Activated T-helper 1 cell treated with anti-CD3 and anti-CD28 coated beads, Interleukin-12 subunit alpha, Interleukin-12 subunit beta, Interleukin-2, Interleukin-4 antibody, amounts not matched to agents 30 ng/mL and 10 ng/mL and 1 ng/mL, durations not matched to agents 14 hours and 24 hours and 36 hours (primary cell): ENCODE measurements at regions not wholly inside any gene's neighbourhood (a gene's known extent, or its start where the extent isn't known, plus 50 kb on each side); places are given as distances from the start of the nearest gene placed in this dataset.

ENCODE experiments used
- DNase-seq: peaks from one replicate; pipeline ENCODE4 v3.0.0; 2021; ENCODE audit warnings: low spot score
- H3K27ac Mint-ChIP-seq: one replicate; pipeline ENCODE4 v1.8.0; 2021; ENCODE audit warnings: mild to moderate bottlenecking, mixed read lengths
- H3K27me3 Mint-ChIP-seq: one replicate; pipeline ENCODE4 v1.8.0; 2022; ENCODE audit warnings: mild to moderate bottlenecking, moderate library complexity, mixed read lengths; ENCODE audit not compliant: insufficient read depth
- H3K36me3 Mint-ChIP-seq: one replicate; pipeline ENCODE4 v1.8.0; 2021; ENCODE audit warnings: low read depth, mixed read lengths
- H3K4me1 Mint-ChIP-seq: one replicate; pipeline ENCODE4 v1.8.0; 2021; ENCODE audit warnings: low read depth, mixed read lengths
- H3K4me3 Mint-ChIP-seq: one replicate; pipeline ENCODE4 v1.8.0; 2021; ENCODE audit warnings: mild to moderate bottlenecking, moderate library complexity, mixed read lengths
- H3K9me3 Mint-ChIP-seq: one replicate; pipeline ENCODE4 v1.8.0; 2021; ENCODE audit warnings: mixed read lengths
- intact Hi-C: fragments of 100-400 bp; cut with micrococcal nuclease; formaldehyde crosslinking; loops from one replicate; pipeline ENCODE4 v1.15.1; 2024

DNA sequence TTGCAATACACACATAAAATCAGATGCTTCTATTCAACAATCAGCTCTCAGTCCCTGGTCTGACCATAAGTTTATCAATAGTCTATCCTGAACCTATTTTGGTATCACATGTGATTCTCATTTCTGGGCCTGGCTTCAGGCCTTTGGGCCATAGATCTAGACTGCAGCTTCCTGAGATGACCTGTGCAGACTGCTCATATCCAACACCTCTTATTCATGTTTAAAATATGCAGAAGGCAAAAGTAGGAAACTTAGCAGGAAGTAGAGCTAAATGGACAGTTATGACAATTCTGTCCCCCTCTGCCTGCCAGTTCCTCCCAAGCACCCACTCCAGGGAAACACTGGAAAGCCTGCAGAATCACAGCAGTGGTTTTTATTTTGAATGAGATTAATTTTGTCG lies 53.3 kb downstream of the C7orf25 start:
- Mint-ChIP-seq H3K4me3 (no peak overlapping the region), H3K27me3 (peaks cover 41% of the 10 kb centered on the region), H3K4me1 (peaks cover 11% of the 10 kb centered on the region), H3K27ac (no peak overlapping the region), H3K36me3 (peaks cover 2% of the 10 kb centered on the region), H3K9me3 (peaks cover 20% of the 10 kb centered on the region)
- no peak for DNase-seq
- intact Hi-C loops: no loop called here

DNA sequence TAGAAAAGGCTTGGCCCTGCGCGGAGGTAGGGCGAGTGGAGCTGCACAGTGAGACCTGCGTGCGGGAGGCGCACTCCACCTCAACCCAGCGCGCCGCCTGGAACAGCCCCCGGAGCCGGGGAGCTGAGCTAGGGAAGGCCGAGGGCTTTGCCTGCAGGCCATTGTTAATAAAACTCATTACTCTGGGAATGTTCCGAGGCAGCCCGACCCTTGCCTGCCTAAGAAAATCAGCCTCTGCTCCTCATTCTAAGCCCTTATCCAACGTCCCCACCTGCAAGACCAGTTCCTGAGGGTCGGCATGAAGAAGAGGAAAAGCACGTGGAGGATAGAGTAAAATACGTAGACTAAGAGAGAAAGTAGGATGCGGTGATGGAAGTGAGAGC lies 55.3 kb downstream of the C7orf25 start:
- Mint-ChIP-seq H3K9me3 (peaks cover 8% of the 10 kb centered on the region), H3K4me1 (peaks cover 11% of the 10 kb centered on the region), H3K36me3 (no peaks in the 10 kb centered on the region), H3K4me3 (peak overlapping the region; percentile 76), H3K27ac (peak overlapping the region; percentile 59), H3K27me3 (peaks cover 44% of the 10 kb centered on the region)
- intact Hi-C loops: no loop called here
- DNase-seq: no peak

DNA sequence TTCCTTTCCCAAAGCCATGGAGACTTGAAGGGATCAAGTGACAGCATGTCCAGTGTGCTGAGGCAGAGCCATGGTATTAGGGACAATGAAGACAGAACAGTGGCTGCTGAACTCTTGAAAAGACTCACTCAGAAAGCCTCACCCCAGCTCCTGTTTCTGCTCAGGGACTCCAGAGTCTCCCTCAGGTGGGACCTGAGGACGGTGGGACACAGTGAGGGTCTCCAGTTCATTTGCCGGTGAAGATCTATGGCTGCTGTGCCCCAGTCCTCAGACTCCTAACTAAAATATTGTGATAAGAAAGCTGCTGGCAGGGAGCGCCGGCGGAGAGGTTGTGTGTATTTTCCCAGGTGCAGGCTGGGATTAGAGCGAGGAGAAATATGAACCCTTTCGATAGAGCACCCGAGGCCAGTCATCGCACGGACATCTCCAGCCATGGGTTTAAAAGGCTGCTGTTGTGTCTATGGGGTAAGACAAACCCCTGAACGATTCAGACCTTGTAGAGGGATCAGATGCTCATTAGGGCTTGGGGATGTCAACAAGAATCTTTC lies 57.2 kb downstream of the C7orf25 start:
- H3K36me3 Mint-ChIP-seq: no peaks in the 10 kb centered on the region
- H3K27me3 Mint-ChIP-seq: peaks cover 36% of the 10 kb centered on the region
- H3K9me3 Mint-ChIP-seq: no peaks in the 10 kb centered on the region
- H3K4me3 Mint-ChIP-seq: no peak overlapping the region
- peaks cover 11% of the 10 kb centered on the region for H3K4me1 Mint-ChIP-seq
- intact Hi-C loops: no loop called here
- no peak for DNase-seq
- H3K27ac Mint-ChIP-seq: no peak overlapping the region

DNA sequence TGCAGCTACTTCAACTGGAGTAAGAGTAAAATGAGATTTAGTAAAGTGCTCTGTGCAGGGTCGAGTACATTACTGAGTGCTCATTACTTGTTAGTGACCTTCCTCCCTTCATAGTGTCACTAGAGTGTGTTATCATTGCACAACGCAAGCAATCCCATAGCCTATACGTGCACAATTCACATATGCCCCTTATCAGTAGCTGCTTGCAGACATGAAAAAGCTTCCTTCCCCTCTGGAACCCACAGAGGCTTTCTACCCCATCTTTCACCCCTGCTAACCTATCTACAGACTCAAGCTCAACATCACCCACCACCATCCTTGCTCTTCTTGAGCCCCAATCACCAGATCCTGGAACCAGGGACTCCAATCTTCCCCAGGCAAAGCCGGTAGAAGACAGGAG lies 59.3 kb downstream of the C7orf25 start:
- Mint-ChIP-seq H3K9me3 (no peaks in the 10 kb centered on the region), H3K36me3 (no peaks in the 10 kb centered on the region), H3K27ac (no peak overlapping the region), H3K27me3 (peaks cover 31% of the 10 kb centered on the region), H3K4me1 (peaks cover 10% of the 10 kb centered on the region), H3K4me3 (no peak overlapping the region)
- DNase-seq: no peak
- intact Hi-C loops: no loop called here

GRCh38 chr7:42843205-42843800 lies 68.6 kb downstream of the C7orf25 start:
- Mint-ChIP-seq H3K36me3 (no peaks in the 10 kb centered on the region), H3K27me3 (peaks cover 23% of the 10 kb centered on the region), H3K4me3 (no peak overlapping the region), H3K4me1 (no peaks in the 10 kb centered on the region), H3K27ac (no peak overlapping the region), H3K9me3 (no peaks in the 10 kb centered on the region)
- no peak for DNase-seq
- intact Hi-C loops: no loop called here

- intact Hi-C loops: loop anchor here (2.0 kb wide), 1 partner anchor 42 kb away; no protein-coding TSS in a partner anchor
- Mint-ChIP-seq H3K9me3 (no peaks in the 10 kb centered on the region), H3K4me3 (no peak overlapping the region), H3K4me1 (no peaks in the 10 kb centered on the region), H3K36me3 (no peaks in the 10 kb centered on the region), H3K27me3 (peaks cover 13% of the 10 kb centered on the region), H3K27ac (no peak overlapping the region)
- DNase-seq: no peak
Observed at GRCh38 chr7:42834676-42835075, 77.2 kb downstream of the C7orf25 start.

DNA sequence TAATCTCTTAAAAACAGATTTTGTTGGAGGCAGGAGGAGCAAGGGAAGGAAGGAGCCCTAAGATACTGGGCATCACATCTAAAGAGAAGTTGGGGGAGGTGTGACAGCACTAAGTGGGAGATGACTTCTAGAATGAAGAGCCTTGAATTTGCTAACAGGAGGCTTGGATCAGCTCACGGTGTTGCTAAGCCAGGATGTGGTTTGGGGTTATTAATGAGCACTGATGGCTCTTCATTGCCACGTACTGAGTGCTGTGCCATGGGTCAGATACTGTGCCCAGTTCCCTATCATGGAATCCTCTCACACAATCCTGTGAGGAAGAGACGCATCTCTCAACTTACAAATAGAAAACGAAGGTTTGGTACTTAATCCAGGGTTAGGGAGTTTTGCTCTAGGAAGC lies 78.5 kb downstream of the C7orf25 start:
- no peak for DNase-seq
- Mint-ChIP-seq H3K36me3 (no peaks in the 10 kb centered on the region), H3K9me3 (no peaks in the 10 kb centered on the region), H3K4me1 (no peaks in the 10 kb centered on the region), H3K27me3 (peaks cover 8% of the 10 kb centered on the region), H3K4me3 (no peak overlapping the region), H3K27ac (no peak overlapping the region)
- intact Hi-C loops: no loop called here

GRCh38 chr7:42832667-42833066 lies 79.2 kb downstream of the C7orf25 start:
- H3K4me1 Mint-ChIP-seq: no peaks in the 10 kb centered on the region
- H3K9me3 Mint-ChIP-seq: no peaks in the 10 kb centered on the region
- no peaks in the 10 kb centered on the region for H3K36me3 Mint-ChIP-seq
- H3K27ac Mint-ChIP-seq: no peak overlapping the region
- DNase-seq: no peak
- H3K4me3 Mint-ChIP-seq: no peak overlapping the region
- H3K27me3 Mint-ChIP-seq: peaks cover 4% of the 10 kb centered on the region
- intact Hi-C loops: no loop called here

DNA sequence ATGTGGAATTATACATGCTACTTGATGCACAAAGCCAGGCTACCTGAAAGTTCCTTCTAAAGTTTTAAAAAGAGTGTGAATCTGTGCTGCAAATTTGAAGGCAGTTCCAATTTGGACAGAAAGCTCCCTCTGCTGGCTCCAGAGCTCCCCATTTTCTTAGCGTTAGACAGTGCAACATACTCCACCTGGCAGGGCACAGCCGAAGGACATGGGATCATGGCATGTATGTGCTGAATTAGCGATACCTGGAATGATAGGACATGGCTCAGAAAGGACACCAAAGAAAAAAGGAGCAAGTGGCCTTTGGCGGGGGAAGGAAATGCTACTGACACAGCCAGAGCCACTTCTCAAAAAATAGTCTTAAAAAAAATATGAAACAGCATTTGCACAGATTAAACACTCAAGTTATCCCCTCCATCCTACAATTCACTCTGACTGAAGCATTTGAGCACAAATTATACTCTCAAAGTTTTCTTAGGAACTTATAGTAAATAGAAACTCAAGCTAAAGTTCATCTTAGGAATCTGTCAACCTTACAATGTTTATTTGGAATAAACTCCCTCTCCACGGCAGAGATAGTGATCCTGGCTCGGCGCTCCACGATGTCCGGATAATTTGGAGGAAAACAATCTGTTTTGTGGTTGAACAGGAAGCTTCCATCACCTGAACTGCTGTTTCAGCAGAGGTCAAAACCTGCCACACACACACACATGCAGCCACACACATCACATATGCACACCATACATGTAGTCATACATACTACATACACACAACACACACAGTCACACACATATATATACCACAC lies 80.0 kb downstream of the C7orf25 start:
- Mint-ChIP-seq H3K4me1 (no peaks in the 10 kb centered on the region), H3K9me3 (no peaks in the 10 kb centered on the region), H3K36me3 (no peaks in the 10 kb centered on the region), H3K4me3 (no peak overlapping the region), H3K27me3 (peaks cover 4% of the 10 kb centered on the region), H3K27ac (no peak overlapping the region)
- DNase-seq: no peak
- intact Hi-C loops: no loop called here

DNA sequence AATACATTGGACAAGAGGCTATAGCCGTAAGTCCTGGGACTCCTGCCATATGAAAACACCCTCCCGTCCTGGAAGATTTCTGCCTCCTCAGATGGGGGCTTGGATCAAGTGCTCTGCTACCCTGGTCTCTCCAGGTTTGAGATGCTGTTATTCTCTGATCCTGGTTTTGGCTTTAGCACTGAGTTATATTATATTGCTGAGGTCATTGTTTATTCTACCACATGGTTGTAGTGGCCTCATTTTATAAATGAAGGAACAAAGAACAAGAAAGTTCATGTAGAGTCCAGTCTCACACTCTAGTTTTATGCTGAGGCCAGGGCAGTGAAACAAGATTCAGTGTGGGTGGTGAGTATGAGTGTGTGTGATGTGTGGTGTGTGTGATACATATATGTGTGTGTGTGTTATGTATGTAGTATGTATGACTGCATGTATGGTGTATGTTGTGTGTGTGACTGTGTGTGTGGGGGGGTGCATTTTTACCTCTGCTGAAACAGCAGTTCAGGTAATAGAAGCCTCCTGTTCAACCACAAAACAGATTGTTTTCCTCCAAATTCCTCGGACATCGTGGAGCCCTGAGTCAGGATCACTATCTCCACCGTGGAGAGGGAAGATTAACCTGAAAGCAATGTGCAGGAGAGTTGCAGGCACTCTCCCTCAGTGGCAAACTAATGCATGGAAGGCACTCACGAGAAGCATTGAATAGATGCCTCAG lies 80.7 kb downstream of the C7orf25 start:
- H3K27ac Mint-ChIP-seq: no peak overlapping the region
- H3K36me3 Mint-ChIP-seq: no peaks in the 10 kb centered on the region
- intact Hi-C loops: no loop called here
- peaks cover 4% of the 10 kb centered on the region for H3K27me3 Mint-ChIP-seq
- DNase-seq: no peak
- no peaks in the 10 kb centered on the region for H3K4me1 Mint-ChIP-seq
- no peaks in the 10 kb centered on the region for H3K9me3 Mint-ChIP-seq
- no peak overlapping the region for H3K4me3 Mint-ChIP-seq

DNA sequence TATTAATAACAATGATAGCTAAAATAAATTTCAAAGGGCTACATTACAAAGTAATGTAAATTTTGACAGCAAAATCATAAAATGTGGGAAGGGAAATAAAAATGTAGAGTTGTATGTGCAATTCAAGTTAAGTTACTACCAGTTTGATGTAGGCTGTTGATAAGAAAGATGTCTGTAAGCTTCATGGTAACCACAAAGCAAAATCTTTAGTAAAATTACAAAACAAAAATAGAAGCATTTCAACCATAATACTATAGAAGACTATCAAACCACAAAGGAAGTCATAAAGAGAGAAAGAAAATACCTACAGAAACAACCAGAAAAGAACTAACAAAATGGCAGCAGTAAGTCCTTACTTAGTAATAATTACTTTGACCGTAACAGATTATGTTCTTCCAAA lies 99.1 kb downstream of the C7orf25 start:
- Mint-ChIP-seq H3K4me1 (no peaks in the 10 kb centered on the region), H3K27me3 (peaks cover 2% of the 10 kb centered on the region), H3K9me3 (peaks cover 3% of the 10 kb centered on the region), H3K36me3 (no peaks in the 10 kb centered on the region), H3K27ac (no peak overlapping the region), H3K4me3 (no peak overlapping the region)
- no peak for DNase-seq
- intact Hi-C loops: no loop called here

DNA sequence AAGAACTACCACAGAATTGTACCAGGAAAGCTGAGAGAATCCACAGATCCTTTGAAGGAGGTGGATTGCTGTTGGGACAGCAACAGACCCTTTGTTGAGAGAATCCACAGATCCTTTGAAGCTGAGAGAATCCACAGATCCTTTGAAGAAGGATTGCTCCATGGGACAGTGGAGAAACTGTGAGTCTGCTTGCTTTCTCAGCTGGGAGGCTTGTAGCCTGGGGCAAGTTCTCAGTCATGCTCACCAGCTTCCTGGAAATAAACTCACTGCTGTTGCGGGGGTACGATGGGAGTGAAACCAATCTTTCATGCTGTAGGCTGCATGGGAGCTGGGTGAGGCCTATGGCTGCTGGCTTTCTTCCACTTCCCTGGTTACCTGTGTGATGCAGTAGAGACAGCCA lies 106.3 kb downstream of the C7orf25 start:
- intact Hi-C loops: no loop called here
- Mint-ChIP-seq H3K27ac (no peak overlapping the region), H3K9me3 (peaks cover 10% of the 10 kb centered on the region), H3K4me1 (no peaks in the 10 kb centered on the region), H3K4me3 (no peak overlapping the region), H3K27me3 (peaks cover 1% of the 10 kb centered on the region), H3K36me3 (no peaks in the 10 kb centered on the region)
- DNase-seq: no peak

DNA sequence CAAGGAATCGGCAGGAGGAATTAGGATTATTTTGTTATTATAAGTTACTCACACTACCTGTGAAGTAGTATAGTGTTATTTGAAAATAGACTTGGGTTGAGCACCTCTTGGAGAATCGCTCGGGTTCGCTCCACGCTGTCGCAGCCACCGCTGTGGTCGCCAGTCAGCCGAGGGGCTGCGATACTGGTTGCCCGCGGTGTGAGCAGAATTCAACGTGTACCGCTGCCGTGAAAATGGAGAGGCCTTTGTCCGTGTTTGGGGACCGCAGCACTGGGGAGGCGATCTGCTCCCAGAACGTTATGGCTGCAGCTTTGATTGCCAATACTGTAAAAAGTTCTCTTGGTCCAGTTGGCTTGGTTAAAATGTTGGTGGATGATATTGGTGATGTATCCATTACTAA lies 117.2 kb downstream of the C7orf25 start:
- Mint-ChIP-seq H3K27me3 (no peaks in the 10 kb centered on the region), H3K4me1 (no peaks in the 10 kb centered on the region), H3K27ac (no peak overlapping the region), H3K9me3 (no peaks in the 10 kb centered on the region), H3K36me3 (no peaks in the 10 kb centered on the region), H3K4me3 (no peak overlapping the region)
- no peak for DNase-seq
- intact Hi-C loops: no loop called here
